ENCODE measurements at regions not wholly inside any gene's neighbourhood (a gene's known extent, or its start where the extent isn't known, plus 50 kb on each side); places are given as distances from the start of the nearest gene placed in this dataset.

- TF ChIP-seq CTCF (IDR thresholded peaks at IDR 0.05; ENCODE audit: extremely low read depth, missing control alignments) = no peak
- DNase-seq (ENCODE audit: low spot score) = no peak
These were observed 218.5 kb downstream of the KCNS3 start for GRCh38 chr2:18096836-18097405.

- TF ChIP-seq CTCF (IDR thresholded peaks at IDR 0.05; ENCODE audit: extremely low read depth, missing control alignments) = no peak
- DNase-seq (ENCODE audit: low spot score) = no peak
These were observed 215.8 kb downstream of the KCNS3 start for GRCh38 chr2:18094277-18094676.

GRCh38 chr2:18093196-18093595, 214.7 kb downstream of the KCNS3 start:
- DNase-seq (ENCODE audit: low spot score) = no peak
- no peak for TF ChIP-seq CTCF (IDR thresholded peaks at IDR 0.05; ENCODE audit: extremely low read depth, missing control alignments)

- no peak for TF ChIP-seq CTCF (IDR thresholded peaks at IDR 0.05; ENCODE audit: extremely low read depth, missing control alignments)
- no peak for DNase-seq (ENCODE audit: low spot score)
These were observed 214.3 kb downstream of the KCNS3 start for GRCh38 chr2:18092760-18093159.

- no peak for DNase-seq (ENCODE audit: low spot score)
- TF ChIP-seq CTCF (IDR thresholded peaks at IDR 0.05; ENCODE audit: extremely low read depth, missing control alignments) = no peak
These were observed 207.1 kb downstream of the KCNS3 start for GRCh38 chr2:18085593-18085992.

GRCh38 chr2:18084376-18084775, 205.9 kb downstream of the KCNS3 start:
- no peak for TF ChIP-seq CTCF (IDR thresholded peaks at IDR 0.05; ENCODE audit: extremely low read depth, missing control alignments)
- DNase-seq (ENCODE audit: low spot score) = no peak

- no peak for DNase-seq (ENCODE audit: low spot score)
- TF ChIP-seq CTCF (IDR thresholded peaks at IDR 0.05; ENCODE audit: extremely low read depth, missing control alignments) = no peak
These were observed 205.3 kb downstream of the KCNS3 start for GRCh38 chr2:18083806-18084205.

All from GM20000 (cell line).